H1 (cell line): ENCODE measurements at regions not wholly inside any gene's neighbourhood (a gene's known extent, or its start where the extent isn't known, plus 50 kb on each side); places are given as distances from the start of the nearest gene placed in this dataset.

Source experiments
- CHD2 ChIP-seq: IDR thresholded peaks from 2 replicates; pipeline ENCODE4 v1.6.1; 2012; ENCODE audit warnings: low read length, improper control_type of control experiment
- CTCF ChIP-seq, 3 experiments: IDR thresholded peaks; 1 replicate in 2 of 3; 2 replicates in 1 of 3; pipeline versions ENCODE4 v1.5.1 to v1.6.1; 2011; ENCODE audit warnings: low read length in 3 of 3, mild to moderate bottlenecking in 3 of 3, inconsistent platforms in 2 of 3, low read depth in 1 of 3, moderate library complexity in 1 of 3; ENCODE audit not compliant: insufficient read depth in 1 of 3; ENCODE audit errors: control extremely low read depth in 1 of 3
- JUND ChIP-seq: IDR thresholded peaks from 2 replicates; pipeline ENCODE4 v1.6.1; 2011; ENCODE audit warnings: mild to moderate bottlenecking, improper control_type of control experiment, low read length

- TF ChIP-seq CTCF (IDR thresholded peaks at IDR 0.05; ENCODE audit: control extremely low read depth in 1 of 3, insufficient read depth in 1 of 3, low read depth in 1 of 3, low read length in 3 of 3) = no peak
- TF ChIP-seq CHD2 = no peak
- no peak for TF ChIP-seq JUND
Observed at GRCh38 chr11:70527429-70528045, 129.2 kb downstream of the CTTN start.
